GM21786 (cell line): ENCODE measurements at regions not wholly inside any gene's neighbourhood (a gene's known extent, or its start where the extent isn't known, plus 50 kb on each side); places are given as distances from the start of the nearest gene placed in this dataset.
"Not testable (repeated sequence)": the region's sequence is repeated elsewhere in the genome, so short reads cannot be mapped to it uniquely, and the experiment has no call there.

ENCODE experiments used
- ATAC-seq: cut with Tn5 transposase; IDR thresholded peaks from one replicate; pipeline ENCODE4 v1.9.1; 2021; ENCODE audit not compliant: unreplicated experiment

GRCh38 chr4:124946696-124947095, 234.2 kb upstream of the ANKRD50 start:
- ATAC-seq: no peak

GRCh38 chr4:124945422-124945821, 232.9 kb upstream of the ANKRD50 start:
- ATAC-seq: no peak

GRCh38 chr4:124943938-124944337, 231.4 kb upstream of the ANKRD50 start:
- no peak for ATAC-seq

GRCh38 chr4:124943145-124943889, 230.8 kb upstream of the ANKRD50 start:
- no peak for ATAC-seq

- no peak for ATAC-seq
Measured at GRCh38 chr4:124941267-124941666, 228.7 kb upstream of the ANKRD50 start.

GRCh38 chr4:124940387-124940786, 227.9 kb upstream of the ANKRD50 start:
- ATAC-seq: no peak

- ATAC-seq: no peak
Measured at GRCh38 chr4:124939908-124940307, 227.4 kb upstream of the ANKRD50 start.

GRCh38 chr4:124938836-124939235, 226.3 kb upstream of the ANKRD50 start:
- no peak for ATAC-seq

GRCh38 chr4:124937993-124938392, 225.5 kb upstream of the ANKRD50 start:
- no peak for ATAC-seq

- no peak for ATAC-seq
Measured at GRCh38 chr4:124936427-124936826, 223.9 kb upstream of the ANKRD50 start.

- ATAC-seq: no peak
Measured at GRCh38 chr4:124934916-124935315, 222.4 kb upstream of the ANKRD50 start.

GRCh38 chr4:124933521-124933920, 221.0 kb upstream of the ANKRD50 start:
- ATAC-seq: no peak

- no peak for ATAC-seq
Measured at GRCh38 chr4:124932447-124932846, 219.9 kb upstream of the ANKRD50 start.

- ATAC-seq: no peak
Measured at GRCh38 chr4:124931050-124931449, 218.5 kb upstream of the ANKRD50 start.

GRCh38 chr4:124922748-124923147, 210.2 kb upstream of the ANKRD50 start:
- not testable (repeated sequence) for ATAC-seq

GRCh38 chr4:124918559-124919122, 206.1 kb upstream of the ANKRD50 start:
- no peak for ATAC-seq

- no peak for ATAC-seq
Measured at GRCh38 chr4:124915073-124915472, 202.5 kb upstream of the ANKRD50 start.

GRCh38 chr4:124913237-124913636, 200.7 kb upstream of the ANKRD50 start:
- ATAC-seq: no peak

GRCh38 chr4:124910327-124910726, 197.8 kb upstream of the ANKRD50 start:
- ATAC-seq: no peak

GRCh38 chr4:124907881-124908280, 195.3 kb upstream of the ANKRD50 start:
- no peak for ATAC-seq

GRCh38 chr4:124905441-124905840, 192.9 kb upstream of the ANKRD50 start:
- no peak for ATAC-seq

- ATAC-seq: no peak
Measured at GRCh38 chr4:124904723-124905388, 192.3 kb upstream of the ANKRD50 start.
